ENCODE measurements at regions not wholly inside any gene's neighbourhood (a gene's known extent, or its start where the extent isn't known, plus 50 kb on each side); places are given as distances from the start of the nearest gene placed in this dataset.

GRCh38 chr4:110352670-110353442 lies 123.1 kb upstream of the ENPEP start:
- H3K4me3 ChIP-seq, result no peak overlapping the region
- WGBS, 2 donors, result 75 to 80% methylated on average over 5 of the region's 5 CpGs
- no peaks in the 10 kb centered on the region for H3K9me3 ChIP-seq
- H3K27ac ChIP-seq, result no peak overlapping the region
- DNase-seq, result no peak
- ATAC-seq (ENCODE audit: low FRiP score in 2 of 2), result no peak
- no peaks in the 10 kb centered on the region for H3K27me3 ChIP-seq
- no peaks in the 10 kb centered on the region for H3K4me1 ChIP-seq
- no peaks in the 10 kb centered on the region for H3K36me3 ChIP-seq
- no peak for TF ChIP-seq POLR2A (IDR thresholded peaks at IDR 0.05)
- TF ChIP-seq CTCF (IDR thresholded peaks at IDR 0.05), result no peak
- TF ChIP-seq EP300 (IDR thresholded peaks at IDR 0.05), result no peak
- no peak for TF ChIP-seq POLR2AphosphoS5 (IDR thresholded peaks at IDR 0.05)

GRCh38 chr4:110348711-110349383 lies 127.1 kb upstream of the ENPEP start:
- Histone ChIP-seq H3K4me1 (no peaks in the 10 kb centered on the region), H3K27ac (no peak overlapping the region), H3K4me3 (no peak overlapping the region), H3K9me3 (no peaks in the 10 kb centered on the region), H3K36me3 (no peaks in the 10 kb centered on the region), H3K27me3 (no peaks in the 10 kb centered on the region)
- no peak for ATAC-seq (ENCODE audit: low FRiP score in 2 of 2)
- DNase-seq, result no peak
- WGBS, 2 donors, result 82 to 85% methylated on average over 3 of the region's 3 CpGs
- TF ChIP-seq EP300 (IDR thresholded peaks at IDR 0.05), result no peak
- TF ChIP-seq POLR2AphosphoS5 (IDR thresholded peaks at IDR 0.05), result no peak
- TF ChIP-seq CTCF (IDR thresholded peaks at IDR 0.05), result no peak
- no peak for TF ChIP-seq POLR2A (IDR thresholded peaks at IDR 0.05)

GRCh38 chr4:110347805-110348204 lies 128.2 kb upstream of the ENPEP start:
- no peak for TF ChIP-seq POLR2A (IDR thresholded peaks at IDR 0.05)
- TF ChIP-seq POLR2AphosphoS5 (IDR thresholded peaks at IDR 0.05), result no peak
- no peak for TF ChIP-seq CTCF (IDR thresholded peaks at IDR 0.05)
- TF ChIP-seq EP300 (IDR thresholded peaks at IDR 0.05), result no peak
- 63 to 77% methylated on average over 3 to 4 of the region's 4 CpGs for whole genome bisulfite sequencing, 2 donors
- Histone ChIP-seq H3K27me3 (no peaks in the 10 kb centered on the region), H3K4me3 (no peak overlapping the region), H3K36me3 (no peaks in the 10 kb centered on the region), H3K27ac (no peak overlapping the region), H3K4me1 (no peaks in the 10 kb centered on the region), H3K9me3 (no peaks in the 10 kb centered on the region)
- ATAC-seq (ENCODE audit: low FRiP score in 2 of 2), result no peak
- DNase-seq, result no peak

DNA sequence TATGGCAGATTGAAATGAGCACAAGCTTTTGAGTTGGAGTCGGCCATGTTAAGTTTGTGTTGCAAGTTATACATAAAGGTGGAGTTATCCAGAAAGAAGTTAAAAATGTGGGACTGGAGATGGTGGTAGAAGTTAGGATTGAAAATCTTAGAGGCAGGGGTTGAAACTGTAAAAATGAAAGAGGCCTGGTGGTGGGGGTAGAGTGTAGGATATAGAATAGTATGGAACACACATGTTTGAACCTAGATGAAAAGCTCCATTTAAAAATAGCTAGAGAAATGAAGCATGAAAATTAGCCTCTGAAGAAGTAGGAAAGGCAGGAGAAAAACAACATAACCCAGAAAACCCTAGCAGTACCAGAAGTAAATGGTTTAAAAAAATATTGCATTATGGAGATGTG lies 131.8 kb upstream of the ENPEP start:
- H3K27ac ChIP-seq, result no peak overlapping the region
- DNase-seq (no peak), ATAC-seq (ENCODE audit: low FRiP score in 2 of 2) (no peak)
- no peaks in the 10 kb centered on the region for H3K9me3 ChIP-seq
- H3K27me3 ChIP-seq, result no peaks in the 10 kb centered on the region
- no peaks in the 10 kb centered on the region for H3K36me3 ChIP-seq
- H3K4me3 ChIP-seq, result no peak overlapping the region
- H3K4me1 ChIP-seq, result no peaks in the 10 kb centered on the region
- WGBS, 2 donors, result 87 to 91% methylated on average over 1 of the region's 1 CpG
- TF ChIP-seq EP300 (IDR thresholded peaks at IDR 0.05) (no peak), POLR2A (IDR thresholded peaks at IDR 0.05) (no peak), CTCF (IDR thresholded peaks at IDR 0.05) (no peak), POLR2AphosphoS5 (IDR thresholded peaks at IDR 0.05) (no peak)
